Transverse colon (tissue), 4 donors: ENCODE measurements at regions not wholly inside any gene's neighbourhood (a gene's known extent, or its start where the extent isn't known, plus 50 kb on each side); places are given as distances from the start of the nearest gene placed in this dataset.

Experiments used
- DNase-seq: peaks from one replicate; pipeline ENCODE4 v3.0.0-alpha.2; 2019
- H3K27ac ChIP-seq, 4 donors: fragments of 200-600 bp; sonication (generic); 2 replicates each; pipeline ENCODE4 v1.5.1; 2016 to 2018; ENCODE audit warnings: inconsistent platforms in 4 of 4
- H3K27me3 ChIP-seq: fragments of 200-600 bp; sonication (generic); 2 replicates; pipeline ENCODE4 v1.5.1; 2017; ENCODE audit warnings: inconsistent platforms
- H3K36me3 ChIP-seq, 4 donors: fragments of 200-600 bp; sonication (generic); 2 replicates each; pipeline ENCODE4 v1.5.1; 2017 to 2019; ENCODE audit warnings: inconsistent platforms in 4 of 4
- H3K4me1 ChIP-seq, 4 donors: fragments of 200-600 bp; sonication (generic); 2 replicates each; pipeline ENCODE4 v1.5.1; 2017 to 2020; ENCODE audit warnings: inconsistent platforms in 4 of 4
- H3K4me3 ChIP-seq, 4 donors: fragments of 200-600 bp; sonication (generic); 1 replicate in 1 of 4; 2 replicates in 3 of 4; pipeline versions ENCODE4 v1.5.1 to v1.6.1; 2017 to 2019; ENCODE audit warnings: inconsistent platforms in 4 of 4
- H3K9me3 ChIP-seq, 2 donors: fragments of 200-600 bp; sonication (generic); 2 replicates each; pipeline ENCODE4 v1.5.1; 2017 to 2019; ENCODE audit warnings: inconsistent platforms in 2 of 2
- CTCF ChIP-seq, 5 experiments: fragments of 200-600 bp in 3 of 5; fragments of 450-650 bp in 2 of 5; sonication (generic) in 3 of 5; IDR thresholded peaks; 1 replicate in 2 of 5; 2 replicates in 3 of 5; pipeline ENCODE4 v1.5.1; 2016 to 2017; ENCODE audit warnings: antibody characterized with exemption in 5 of 5, inconsistent platforms in 3 of 5, mild to moderate bottlenecking in 2 of 5, moderate library complexity in 1 of 5
- EP300 ChIP-seq: sonication (generic); formaldehyde crosslinking; IDR thresholded peaks from one replicate; pipeline ENCODE4 v1.6.1; 2017; ENCODE audit warnings: antibody characterized with exemption, low read depth
- POLR2A ChIP-seq: fragments of 450-650 bp; IDR thresholded peaks from one replicate; pipeline ENCODE4 v1.6.1; 2016; ENCODE audit warnings: antibody characterized with exemption, mild to moderate bottlenecking, moderate library complexity
- POLR2AphosphoS5 ChIP-seq, 3 donors: sonication (generic); formaldehyde crosslinking; IDR thresholded peaks; one replicate each; pipeline ENCODE4 v1.6.1; 2016; ENCODE audit warnings: antibody characterized with exemption in 3 of 3
- WGBS, 2 donors: methylation state at CpG; one replicate each; pipeline ENCODE4 v1.1.5; 2018; ENCODE audit warnings: low coverage in 1 of 2; 5-methylcytosine and 5-hydroxymethylcytosine counted together
- in situ Hi-C, 4 donors: fragments of 200-750 bp; cut with MboI; loops; one replicate each; pipeline versions ENCODE4 v1.15.0 to v1.15.1; 2017; ENCODE audit warnings: low sequenced_read_pairs in 3 of 4, low pct_ligation_motif_present in 1 of 4, low pct_unique_long_range_greater_than_20kb in 1 of 4
- intact Hi-C: fragments of 100-400 bp; cut with DNase I; formaldehyde crosslinking; loops from one replicate; pipeline ENCODE4 v1.15.1; 2023; ENCODE audit warnings: low total_unique reads

GRCh38 chr6:21769405-21769861 lies 175.9 kb downstream of the SOX4 start:
- peak overlapping the region; percentile 0 to 50 (median 22) for H3K27ac ChIP-seq
- TF ChIP-seq CTCF (IDR thresholded peaks at IDR 0.05) (no peak), POLR2A (no peak), POLR2AphosphoS5 (IDR thresholded peaks at IDR 0.05) (no peak)
- no peaks in the 10 kb centered on the region for H3K36me3 ChIP-seq
- no peak overlapping the region for H3K4me3 ChIP-seq
- peaks cover 5 to 41% (median 16%) of the 10 kb centered on the region in 4 donors for H3K4me1 ChIP-seq
- DNase-seq: no peak
- H3K9me3 ChIP-seq: no peaks in the 10 kb centered on the region
- no peaks in the 10 kb centered on the region for H3K27me3 ChIP-seq
- intact Hi-C loops (no loop called here), in situ Hi-C loops (no loop called here)
- WGBS, 2 donors: 37 to 58% methylated on average over 2 of the region's 2 CpGs

GRCh38 chr6:21769968-21770367 lies 176.4 kb downstream of the SOX4 start:
- Histone ChIP-seq H3K9me3 (no peaks in the 10 kb centered on the region), H3K4me1 (peaks cover 5 to 41% (median 16%) of the 10 kb centered on the region in 4 donors), H3K4me3 (no peak overlapping the region), H3K27ac (peak overlapping the region in 3 of 4 donors; percentile 0 to 50 (median 26)), H3K36me3 (no peaks in the 10 kb centered on the region), H3K27me3 (no peaks in the 10 kb centered on the region)
- TF ChIP-seq EP300: no peak
- TF ChIP-seq POLR2AphosphoS5 (IDR thresholded peaks at IDR 0.05): no peak
- TF ChIP-seq CTCF (IDR thresholded peaks at IDR 0.05): no peak
- no peak for TF ChIP-seq POLR2A
- intact Hi-C loops: no loop called here
- DNase-seq: no peak
- in situ Hi-C loops: no loop called here

GRCh38 chr6:21771626-21772320 lies 178.2 kb downstream of the SOX4 start:
- H3K27me3 ChIP-seq: no peaks in the 10 kb centered on the region
- no peaks in the 10 kb centered on the region for H3K9me3 ChIP-seq
- H3K4me3 ChIP-seq: no peak overlapping the region
- no peaks in the 10 kb centered on the region for H3K36me3 ChIP-seq
- in situ Hi-C loops (no loop called here), intact Hi-C loops (no loop called here)
- no peak overlapping the region for H3K27ac ChIP-seq
- H3K4me1 ChIP-seq: peaks cover 5 to 41% (median 16%) of the 10 kb centered on the region in 4 donors
- WGBS, 2 donors: 56 to 58% methylated on average over 4 of the region's 4 CpGs
- no peak for DNase-seq
- TF ChIP-seq CTCF (IDR thresholded peaks at IDR 0.05) (no peak), POLR2AphosphoS5 (IDR thresholded peaks at IDR 0.05) (no peak), POLR2A (no peak), EP300 (no peak)

- in situ Hi-C loops: no loop called here
- DNase-seq: no peak
These were observed 178.9 kb downstream of the SOX4 start for GRCh38 chr6:21772477-21772876.

More at GRCh38 chr6:21772477-21772876, 178.9 kb downstream of the SOX4 start:
- no peak for TF ChIP-seq EP300
- TF ChIP-seq CTCF (IDR thresholded peaks at IDR 0.05): no peak
- no peak for TF ChIP-seq POLR2AphosphoS5 (IDR thresholded peaks at IDR 0.05)
- TF ChIP-seq POLR2A: no peak
- Histone ChIP-seq H3K36me3 (no peaks in the 10 kb centered on the region), H3K27me3 (no peaks in the 10 kb centered on the region), H3K4me3 (no peak overlapping the region), H3K4me1 (peaks cover 5 to 41% (median 16%) of the 10 kb centered on the region in 4 donors), H3K27ac (no peak overlapping the region), H3K9me3 (no peaks in the 10 kb centered on the region)
- intact Hi-C loops: no loop called here
